GM12878 (cell line): ENCODE measurements at regions not wholly inside any gene's neighbourhood (a gene's known extent, or its start where the extent isn't known, plus 50 kb on each side); places are given as distances from the start of the nearest gene placed in this dataset.

ENCODE experiments used
- ATAC-seq: fragments of 200-7000 bp; cut with Tn5 transposase; 3 replicates; pipeline ENCODE4 v1.9.1; 2020; ENCODE audit warnings: mild to moderate bottlenecking, moderate library complexity
- BruUV-seq: library from RNA; stranded (reverse); fragments of 400-500 nt; replicated peaks from 2 replicates; lab custom pipeline; 2021; lab: Mats Ljungman, UMichigan
- CTCF ChIA-PET: fragments of 300-600 bp; sonication (Branson Sonifier 250); formaldehyde crosslinking; extraction: SDS; loops from one replicate; lab custom pipeline; 2021; ENCODE audit warnings: inconsistent platforms; lab: Yijun Ruan, JAX
- POLR2A ChIA-PET: fragments of 350-600 bp; formaldehyde crosslinking; extraction: SDS; loops from one replicate; lab custom pipeline; 2021; ENCODE audit warnings: inconsistent platforms; lab: Charles Lee
- RAD21 ChIA-PET: fragments of 300-600 bp; sonication (Branson Sonifier 250); formaldehyde crosslinking; loops from one replicate; lab custom pipeline; 2023; ENCODE audit warnings: antibody characterized with exemption; ENCODE audit not compliant: unreplicated experiment; lab: Charles Lee
- SMC1A ChIA-PET: fragments of 300-600 bp; sonication (Branson Sonifier 250); formaldehyde crosslinking; loops from one replicate; lab custom pipeline; 2023; ENCODE audit not compliant: unreplicated experiment, uncharacterized antibody; lab: Charles Lee
- DNase-seq: peaks from one replicate; pipeline ENCODE4 v3.0.0-alpha.2; 2011; ENCODE audit warnings: low read depth, low spot score
- FAIRE-seq: peaks from 3 replicates; lab custom pipeline; 2011; peaks lifted over from hg19 to GRCh38; lab: Jason Lieb, UNC
- H2AFZ ChIP-seq: 2 replicates; pipeline ENCODE4 v1.6.0; 2011; ENCODE audit warnings: low read depth, low read length, control low read depth; ENCODE audit not compliant: control insufficient read depth
- H3K27ac ChIP-seq: 2 replicates; pipeline ENCODE4 v1.5.1; 2011; ENCODE audit warnings: control low read depth; ENCODE audit not compliant: control insufficient read depth, insufficient read depth
- H3K27me3 ChIP-seq, 2 experiments: replicated peaks in 1 of 2; 2 replicates each; pipeline versions ENCODE4 v1.6.0 to v1.6.1; 2011; ENCODE audit warnings: low read length in 1 of 2; ENCODE audit not compliant: control insufficient read depth in 2 of 2, insufficient read depth in 2 of 2
- H3K36me3 ChIP-seq, 2 experiments: 2 replicates each; pipeline ENCODE4 v1.5.1; 2011; ENCODE audit warnings: low read length in 1 of 2; ENCODE audit not compliant: control insufficient read depth in 2 of 2, insufficient read depth in 2 of 2
- H3K4me1 ChIP-seq: 2 replicates; pipeline ENCODE4 v1.6.1; 2011; ENCODE audit warnings: mild to moderate bottlenecking, low read length, moderate library complexity, mixed read lengths; ENCODE audit not compliant: control insufficient read depth, insufficient read depth
- H3K4me2 ChIP-seq: 2 replicates; pipeline ENCODE4 v1.6.0; 2011; ENCODE audit warnings: control low read depth; ENCODE audit not compliant: control insufficient read depth, insufficient read depth
- H3K4me3 ChIP-seq: fragments of 200-600 bp; sonication (generic); 2 replicates; pipeline ENCODE4 v1.5.1; 2016
- H3K79me2 ChIP-seq: 2 replicates; pipeline ENCODE4 v1.6.0; 2011; ENCODE audit warnings: low read length; ENCODE audit not compliant: control insufficient read depth, insufficient read depth
- H3K9ac ChIP-seq: 2 replicates; pipeline ENCODE4 v1.8.0; 2011; ENCODE audit warnings: low read length, control low read depth, mixed read lengths; ENCODE audit not compliant: control insufficient read depth, insufficient read depth
- H3K9me3 ChIP-seq: replicated peaks from 3 replicates; pipeline ENCODE4 v1.5.1; 2011; ENCODE audit warnings: mild to moderate bottlenecking, low read length; ENCODE audit not compliant: control insufficient read depth, insufficient read depth
- H4K20me1 ChIP-seq: 2 replicates; pipeline ENCODE4 v1.6.0; 2011; ENCODE audit not compliant: control insufficient read depth, insufficient read depth
- CBX5 ChIP-seq: sonication (generic); IDR thresholded peaks from 2 replicates; pipeline ENCODE4 v1.6.1; 2016; ENCODE audit warnings: low read depth, moderate library complexity, mild to moderate bottlenecking, inconsistent platforms
- E2F4 ChIP-seq: IDR thresholded peaks from 2 replicates; pipeline ENCODE4 v1.6.1; 2012; ENCODE audit warnings: low read depth, low read length, improper control_type of control experiment
- ELK1 ChIP-seq: IDR thresholded peaks from 2 replicates; pipeline ENCODE4 v1.6.1; 2012; ENCODE audit warnings: low read depth, low read length, improper control_type of control experiment
- EP300 ChIP-seq, 2 experiments: fragments of 150-350 bp in 1 of 2; IDR thresholded peaks; 2 replicates each; pipeline ENCODE4 v1.6.1; 2011 to 2012; ENCODE audit warnings: low read depth in 2 of 2, low read length in 2 of 2, borderline replicate concordance in 1 of 2, improper control_type of control experiment in 1 of 2, inconsistent platforms in 1 of 2; ENCODE audit not compliant: control insufficient read depth in 1 of 2
- ETV6 ChIP-seq, 2 experiments: fragments of 450-650 bp in 1 of 2; IDR thresholded peaks in 1 of 2; conservative IDR thresholded peaks in 1 of 2; 2 replicates each; pipeline ENCODE4 v1.6.1; 2014; ENCODE audit warnings: antibody characterized with exemption in 1 of 2, borderline replicate concordance in 1 of 2, low read depth in 1 of 2, mild to moderate bottlenecking in 1 of 2, moderate library complexity in 1 of 2
- HDAC2 ChIP-seq: fragments of 200-600 bp; sonication (generic); IDR thresholded peaks from 2 replicates; pipeline ENCODE4 v1.6.1; 2017
- LARP7 ChIP-seq: fragments of 450-650 bp; IDR thresholded peaks from 2 replicates; pipeline ENCODE4 v1.6.1; 2017; ENCODE audit warnings: mild to moderate bottlenecking
- MAX ChIP-seq: IDR thresholded peaks from 2 replicates; pipeline ENCODE4 v1.6.1; 2012; ENCODE audit warnings: low read depth, low read length, improper control_type of control experiment
- MTA2 ChIP-seq: fragments of 450-650 bp; IDR thresholded peaks from 2 replicates; pipeline ENCODE4 v1.6.1; 2016; ENCODE audit warnings: low read depth, mild to moderate bottlenecking, moderate library complexity
- PKNOX1 ChIP-seq: fragments of 450-650 bp; IDR thresholded peaks from 2 replicates; pipeline ENCODE4 v1.6.1; 2016; ENCODE audit warnings: mild to moderate bottlenecking
- RELA ChIP-seq: fragments of 450-650 bp; IDR thresholded peaks from 2 replicates; pipeline ENCODE4 v1.8.0; 2014; ENCODE audit warnings: borderline replicate concordance; ENCODE audit not compliant: partially characterized antibody
- RUNX3 ChIP-seq: IDR thresholded peaks from 2 replicates; pipeline ENCODE4 v1.6.1; 2012; ENCODE audit warnings: low read length, inconsistent platforms
- SIN3A ChIP-seq: IDR thresholded peaks from 2 replicates; pipeline ENCODE4 v1.6.1; 2012; ENCODE audit warnings: low read depth, low read length, improper control_type of control experiment
- SMAD1 ChIP-seq: fragments of 450-650 bp; IDR thresholded peaks from 2 replicates; pipeline ENCODE4 v1.6.1; 2018; ENCODE audit warnings: mild to moderate bottlenecking, low read depth; ENCODE audit not compliant: partially characterized antibody
- TCF12 ChIP-seq: IDR thresholded peaks from 2 replicates; pipeline ENCODE4 v1.6.1; 2011; ENCODE audit warnings: low read depth, mild to moderate bottlenecking, low read length
- YBX1 ChIP-seq: fragments of 450-650 bp; IDR thresholded peaks from 2 replicates; pipeline ENCODE4 v1.6.1; 2016; ENCODE audit warnings: antibody characterized with exemption
- WGBS: methylation state at CpG from one replicate; pipeline ENCODE4 v1.1.6; 2016; ENCODE audit warnings: low lambda C conversion rate; ENCODE audit not compliant: insufficient replicate concordance, insufficient coverage; ENCODE audit errors: missing lambda C conversion rate; 5-methylcytosine and 5-hydroxymethylcytosine counted together
- in situ Hi-C: fragments of 300-500 bp; cut with MboI; formaldehyde crosslinking; loops from 9 replicates; pipeline ENCODE4 v1.14.3; 2018; ENCODE audit warnings: mixed read lengths
- intact Hi-C: fragments of 100-400 bp; cut with micrococcal nuclease; formaldehyde crosslinking; loops from one replicate; pipeline ENCODE4 v1.14.2; 2022; ENCODE audit not compliant: unreplicated experiment

GRCh38 chr6:135640449-135641111 lies 143.0 kb upstream of the AHI1 start:
- WGBS: 13% methylated on average over 3 of the region's 3 CpGs
- FAIRE-seq: no peak

GRCh38 chr6:135642912-135643311 lies 145.4 kb upstream of the AHI1 start:
- ChIA-PET SMC1A (no interaction called here), CTCF (no interaction called here), RAD21 (no interaction called here), POLR2A (no interaction called here)
- H3K4me2 ChIP-seq: no peak overlapping the region
- no peak for FAIRE-seq
- H3K27ac ChIP-seq: no peak overlapping the region
- intact Hi-C loops (no loop called here), in situ Hi-C loops (no loop called here)
- H3K4me3 ChIP-seq: no peak overlapping the region
- H4K20me1 ChIP-seq: no peaks in the 10 kb centered on the region
- no peak for ATAC-seq
- H3K27me3 ChIP-seq: no peaks in the 10 kb centered on the region; a peak in 1 of 4 replicates
- H3K36me3 ChIP-seq: no peaks in the 10 kb centered on the region
- no peaks in the 10 kb centered on the region for H3K79me2 ChIP-seq
- H3K9ac ChIP-seq: no peak overlapping the region
- no TSS peak for BruUV-seq
- no peaks in the 10 kb centered on the region for H3K9me3 ChIP-seq
- H3K4me1 ChIP-seq: no peaks in the 10 kb centered on the region
- WGBS: 34% methylated on average over 3 of the region's 3 CpGs
- H2AFZ ChIP-seq: no peak overlapping the region
- DNase-seq: no peak
- TF ChIP-seq ETV6 (conservative IDR thresholded peaks at IDR 0.05 in 1 of 2, IDR thresholded peaks at IDR 0.05 in 1 of 2; ENCODE audit: borderline replicate concordance in 1 of 2, low read depth in 1 of 2) (no peak), SMAD1 (no peak), HDAC2 (no peak), RELA (no peak), CBX5 (no peak), TCF12 (no peak), SIN3A (no peak), ELK1 (no peak), MAX (no peak), LARP7 (no peak), YBX1 (no peak), EP300 (IDR thresholded peaks at IDR 0.05; ENCODE audit: borderline replicate concordance in 1 of 2, control insufficient read depth in 1 of 2, low read depth in 2 of 2, low read length in 2 of 2) (no peak), PKNOX1 (no peak), E2F4 (no peak)

More at GRCh38 chr6:135640449-135641111, 143.0 kb upstream of the AHI1 start:
- ChIA-PET POLR2A (no interaction called here), SMC1A (no interaction called here), CTCF (no interaction called here), RAD21 (no interaction called here)
- Histone ChIP-seq H3K4me1 (no peaks in the 10 kb centered on the region), H4K20me1 (no peaks in the 10 kb centered on the region), H3K36me3 (no peaks in the 10 kb centered on the region), H3K4me3 (no peak overlapping the region), H3K27me3 (no peaks in the 10 kb centered on the region; a peak in 1 of 4 replicates), H3K79me2 (no peaks in the 10 kb centered on the region), H3K9me3 (no peaks in the 10 kb centered on the region), H3K27ac (no peak overlapping the region), H2AFZ (no peak overlapping the region), H3K9ac (no peak overlapping the region), H3K4me2 (no peak overlapping the region)
- no peak for ATAC-seq
- no TSS peak for BruUV-seq
- no peak for DNase-seq
- in situ Hi-C loops: no loop called here
- no peak for TF ChIP-seq MTA2
- TF ChIP-seq RUNX3: 0 out of 2 replicates have a peak, but pooled peaks have one; percentile 8
- intact Hi-C loops: no loop called here
